Prostate gland (tissue), 2 donors: ENCODE measurements at regions not wholly inside any gene's neighbourhood (a gene's known extent, or its start where the extent isn't known, plus 50 kb on each side); places are given as distances from the start of the nearest gene placed in this dataset.
"Not testable (repeated sequence)": the region's sequence is repeated elsewhere in the genome, so short reads cannot be mapped to it uniquely, and the experiment has no call there.

Experiments
- DNase-seq: peaks from one replicate; pipeline ENCODE4 v3.0.0-alpha.2; 2019; ENCODE audit warnings: low spot score
- H3K27ac ChIP-seq, 2 donors: fragments of 200-600 bp; sonication (generic); 2 replicates each; pipeline ENCODE4 v1.5.1; 2017 to 2019
- H3K27me3 ChIP-seq: fragments of 200-600 bp; sonication (generic); replicated peaks from 2 replicates; pipeline ENCODE4 v1.5.1; 2019; ENCODE audit not compliant: insufficient read depth
- H3K36me3 ChIP-seq, 2 donors: fragments of 200-600 bp; sonication (generic); 1 replicate in 1 of 2; 2 replicates in 1 of 2; pipeline versions ENCODE4 v1.5.1 to v1.8.1; 2017 to 2019
- H3K4me1 ChIP-seq: fragments of 200-600 bp; sonication (generic); replicated peaks from 2 replicates; pipeline ENCODE4 v1.5.1; 2019
- H3K4me3 ChIP-seq, 2 donors: fragments of 200-600 bp; sonication (generic); 2 replicates each; pipeline ENCODE4 v1.5.1; 2017 to 2019
- H3K9me3 ChIP-seq: fragments of 200-600 bp; sonication (generic); 2 replicates; pipeline ENCODE4 v1.5.1; 2017
- CTCF ChIP-seq, 4 experiments: fragments of 200-600 bp in 2 of 4; fragments of 450-650 bp in 2 of 4; sonication (generic) in 2 of 4; IDR thresholded peaks; 1 replicate in 3 of 4; 2 replicates in 1 of 4; pipeline ENCODE4 v1.5.1; 2016 to 2019; ENCODE audit warnings: antibody characterized with exemption in 4 of 4, mild to moderate bottlenecking in 2 of 4, moderate library complexity in 2 of 4
- POLR2A ChIP-seq: fragments of 450-650 bp; IDR thresholded peaks from one replicate; pipeline ENCODE4 v1.6.1; 2016; ENCODE audit warnings: antibody characterized with exemption, mild to moderate bottlenecking
- POLR2AphosphoS5 ChIP-seq: sonication (generic); formaldehyde crosslinking; IDR thresholded peaks from one replicate; pipeline ENCODE4 v1.6.1; 2017; ENCODE audit warnings: antibody characterized with exemption
- WGBS: methylation state at CpG from one replicate; pipeline ENCODE4 v1.1.5; 2018; 5-methylcytosine and 5-hydroxymethylcytosine counted together
- intact Hi-C: fragments of 100-400 bp; cut with DNase I; formaldehyde crosslinking; loops from one replicate; pipeline ENCODE4 v1.14.2; 2022

- no peak overlapping the region for H3K4me3 ChIP-seq
- H3K27ac ChIP-seq, result no peak overlapping the region
- DNase-seq, result peak; percentile 78
- intact Hi-C loops, result loop anchor here (5.0 to 10.0 kb wide), 2 partner anchors 170 to 627 kb away; no protein-coding TSS in a partner anchor
- 32% methylated on average over 15 of the region's 15 CpGs for WGBS
- peaks cover 6% of the 10 kb centered on the region for H3K4me1 ChIP-seq
- no peaks in the 10 kb centered on the region for H3K27me3 ChIP-seq
- TF ChIP-seq CTCF (IDR thresholded peaks at IDR 0.05), result peak; percentile 73 to 89 (median 86)
- TF ChIP-seq POLR2A, result no peak
- peak; percentile 58 for TF ChIP-seq POLR2AphosphoS5
- no peaks in the 10 kb centered on the region for H3K36me3 ChIP-seq
- H3K9me3 ChIP-seq, result no peaks in the 10 kb centered on the region
Observed at GRCh38 chr14:37874429-37875109, 279.1 kb downstream of the TTC6 start.

- H3K4me3 ChIP-seq, result no peak overlapping the region
- H3K4me1 ChIP-seq, result no peaks in the 10 kb centered on the region
- 91% methylated on average over 1 of the region's 1 CpG for WGBS
- H3K36me3 ChIP-seq, result no peaks in the 10 kb centered on the region
- no peaks in the 10 kb centered on the region for H3K27me3 ChIP-seq
- no peak for DNase-seq
- no peaks in the 10 kb centered on the region for H3K9me3 ChIP-seq
- intact Hi-C loops, result no loop called here
- H3K27ac ChIP-seq, result no peak overlapping the region
- no peak for TF ChIP-seq CTCF (IDR thresholded peaks at IDR 0.05)
Observed at GRCh38 chr14:37888234-37888633, 292.8 kb downstream of the TTC6 start.

- WGBS, result 19% methylated on average over 5 of the region's 5 CpGs
Observed at GRCh38 chr14:37889087-37889486, 293.7 kb downstream of the TTC6 start.

GRCh38 chr14:37890095-37890494 is 294.7 kb downstream of the TTC6 start:
- no peaks in the 10 kb centered on the region for H3K36me3 ChIP-seq
- intact Hi-C loops, result no loop called here
- H3K4me1 ChIP-seq, result no peaks in the 10 kb centered on the region
- H3K27ac ChIP-seq, result no peak overlapping the region
- DNase-seq, result no peak
- H3K4me3 ChIP-seq, result no peak overlapping the region
- H3K27me3 ChIP-seq, result no peaks in the 10 kb centered on the region
- WGBS, result 81% methylated on average over 1 of the region's 1 CpG
- no peak for TF ChIP-seq POLR2AphosphoS5
- peak in 1 of 4 experiments; percentile 25 for TF ChIP-seq CTCF (IDR thresholded peaks at IDR 0.05)
- no peak for TF ChIP-seq POLR2A
- no peaks in the 10 kb centered on the region for H3K9me3 ChIP-seq

More at GRCh38 chr14:37889087-37889486, 293.7 kb downstream of the TTC6 start:
- Histone ChIP-seq H3K27ac (no peak overlapping the region), H3K27me3 (no peaks in the 10 kb centered on the region), H3K4me3 (no peak overlapping the region), H3K9me3 (no peaks in the 10 kb centered on the region), H3K36me3 (no peaks in the 10 kb centered on the region), H3K4me1 (no peaks in the 10 kb centered on the region)
- TF ChIP-seq POLR2AphosphoS5 (no peak), POLR2A (no peak), CTCF (IDR thresholded peaks at IDR 0.05) (no peak)
- DNase-seq, result no peak
- intact Hi-C loops, result no loop called here

GRCh38 chr14:37891500-37891899 is 296.1 kb downstream of the TTC6 start:
- H3K4me3 ChIP-seq, H3K27ac ChIP-seq, H3K4me1 ChIP-seq, H3K27me3 ChIP-seq, intact Hi-C loops, H3K9me3 ChIP-seq, DNase-seq, H3K36me3 ChIP-seq: not testable (repeated sequence)
- WGBS, result 91% methylated on average over 1 of the region's 1 CpG
